Activated naive CD4-positive, alpha-beta T cell treated with anti-CD3 and anti-CD28 coated beads, Interleukin-2, amount 50 U/mL, for 72 hours (primary cell): ENCODE measurements at regions not wholly inside any gene's neighbourhood (a gene's known extent, or its start where the extent isn't known, plus 50 kb on each side); places are given as distances from the start of the nearest gene placed in this dataset.
"Not testable (repeated sequence)": the region's sequence is repeated elsewhere in the genome, so short reads cannot be mapped to it uniquely, and the experiment has no call there.

ENCODE experiments used
- ATAC-seq, 2 donors: fragments of 150-1000 bp; cut with Tn5 transposase; 2 replicates each; pipeline ENCODE4 v1.10.0; 2021; ENCODE audit warnings: mild to moderate bottlenecking in 2 of 2, moderate library complexity in 2 of 2
- DNase-seq, 2 donors: peaks; one replicate each; pipeline ENCODE4 v3.0.0; 2021 to 2022; ENCODE audit warnings: low spot score in 2 of 2
- H3K27ac Mint-ChIP-seq, 2 donors: one replicate each; pipeline ENCODE4 v1.8.0; 2022; ENCODE audit warnings: mild to moderate bottlenecking in 2 of 2, mixed read lengths in 2 of 2
- H3K36me3 Mint-ChIP-seq, 2 donors: one replicate each; pipeline ENCODE4 v1.8.0; 2022; ENCODE audit warnings: mixed read lengths in 2 of 2
- H3K9me3 Mint-ChIP-seq, 2 donors: one replicate each; pipeline ENCODE4 v1.8.0; 2022; ENCODE audit warnings: mixed read lengths in 2 of 2

DNA sequence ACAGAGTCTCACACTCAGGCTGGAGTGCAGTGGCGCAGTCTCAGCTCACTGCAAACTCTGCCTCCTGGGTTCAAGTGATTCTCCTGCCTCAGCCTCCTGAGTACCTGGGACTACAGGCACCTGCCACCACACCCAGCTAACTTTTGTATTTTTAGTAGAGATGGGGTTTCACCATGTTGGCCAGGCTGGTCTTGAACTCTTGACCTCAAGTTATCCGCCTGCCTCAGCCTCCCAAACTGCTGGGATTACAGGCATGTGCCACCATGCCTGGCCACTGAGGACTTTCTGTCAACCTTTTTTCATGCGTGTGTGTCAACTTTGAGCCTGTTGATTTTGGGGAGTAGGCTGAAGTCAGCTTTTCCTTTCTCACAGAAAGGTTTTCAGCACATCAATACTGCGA lies 75.5 kb downstream of the ACKR3 start:
- not testable (repeated sequence) for DNase-seq, H3K27ac Mint-ChIP-seq, ATAC-seq, H3K9me3 Mint-ChIP-seq
- H3K36me3 Mint-ChIP-seq: peaks cover 0 to 12% of the 10 kb centered on the region in 2 donors

DNA sequence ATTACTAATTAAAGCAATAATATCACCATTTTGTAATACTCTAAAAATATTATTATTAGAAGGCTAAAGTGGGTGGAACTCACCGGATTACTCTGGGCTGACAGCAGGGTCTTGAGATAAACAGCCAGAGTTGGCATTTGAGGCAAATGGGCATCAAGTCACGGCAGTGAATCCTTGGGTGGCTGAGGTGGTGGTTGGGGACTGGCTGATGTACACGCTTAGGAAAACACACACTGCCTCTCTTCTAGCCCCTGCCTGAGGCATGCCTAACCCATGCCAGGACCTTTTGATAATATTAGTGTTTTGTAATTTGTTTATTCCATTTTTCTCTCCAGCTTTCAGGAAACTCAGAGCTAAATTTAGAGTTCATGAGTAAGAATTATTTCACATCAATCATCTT lies 76.8 kb downstream of the ACKR3 start:
- peaks cover 0 to 8% of the 10 kb centered on the region in 2 donors for H3K9me3 Mint-ChIP-seq
- H3K27ac Mint-ChIP-seq: no peak overlapping the region
- ATAC-seq (no peak), DNase-seq (no peak)
- peaks cover 0 to 12% of the 10 kb centered on the region in 2 donors for H3K36me3 Mint-ChIP-seq

DNA sequence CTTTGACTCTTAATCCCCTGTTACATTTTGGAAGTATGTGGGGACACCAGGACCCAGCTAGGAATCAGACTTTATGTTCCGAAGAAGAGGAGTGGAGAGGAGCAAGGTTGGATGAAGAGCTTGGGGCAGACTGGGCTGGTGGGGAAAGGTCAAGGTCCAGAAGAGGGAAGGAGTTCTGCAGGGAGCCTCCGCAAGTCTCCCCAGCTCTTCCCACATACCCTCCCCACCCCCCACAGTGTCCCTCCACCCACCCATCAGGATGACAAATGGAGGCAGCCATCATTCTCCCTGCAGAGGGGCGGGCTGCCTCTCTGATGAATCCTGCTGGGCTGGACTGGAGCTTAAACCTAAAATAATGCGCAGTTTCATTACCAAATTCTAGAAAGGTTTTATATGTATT lies 77.2 kb downstream of the ACKR3 start:
- peaks cover 0 to 12% of the 10 kb centered on the region in 2 donors for H3K36me3 Mint-ChIP-seq
- DNase-seq: no peak
- H3K9me3 Mint-ChIP-seq: peaks cover 0 to 8% of the 10 kb centered on the region in 2 donors
- no peak for ATAC-seq
- H3K27ac Mint-ChIP-seq: no peak overlapping the region

DNA sequence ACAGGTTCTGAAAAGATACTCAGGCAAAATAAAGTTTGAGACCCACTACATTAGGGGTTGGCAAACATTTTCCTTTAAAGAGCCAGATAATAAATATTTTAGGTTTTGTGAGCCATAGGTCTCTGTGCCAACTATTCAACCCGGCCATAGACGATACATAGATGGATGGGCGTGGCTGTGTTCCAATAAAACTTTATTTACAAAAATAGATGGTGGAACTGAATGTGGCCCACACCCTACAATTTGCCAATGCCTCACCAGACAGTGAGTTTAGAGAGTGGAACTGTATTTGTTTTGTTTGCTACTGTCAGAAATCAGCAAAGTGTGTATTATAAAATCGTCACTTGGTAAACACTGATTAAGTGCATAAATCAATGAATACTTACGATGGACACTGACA lies 78.0 kb downstream of the ACKR3 start:
- Mint-ChIP-seq H3K36me3 (peaks cover 0 to 12% of the 10 kb centered on the region in 2 donors), H3K27ac (no peak overlapping the region), H3K9me3 (peaks cover 0 to 8% of the 10 kb centered on the region in 2 donors)
- no peak for DNase-seq
- no peak for ATAC-seq

DNA sequence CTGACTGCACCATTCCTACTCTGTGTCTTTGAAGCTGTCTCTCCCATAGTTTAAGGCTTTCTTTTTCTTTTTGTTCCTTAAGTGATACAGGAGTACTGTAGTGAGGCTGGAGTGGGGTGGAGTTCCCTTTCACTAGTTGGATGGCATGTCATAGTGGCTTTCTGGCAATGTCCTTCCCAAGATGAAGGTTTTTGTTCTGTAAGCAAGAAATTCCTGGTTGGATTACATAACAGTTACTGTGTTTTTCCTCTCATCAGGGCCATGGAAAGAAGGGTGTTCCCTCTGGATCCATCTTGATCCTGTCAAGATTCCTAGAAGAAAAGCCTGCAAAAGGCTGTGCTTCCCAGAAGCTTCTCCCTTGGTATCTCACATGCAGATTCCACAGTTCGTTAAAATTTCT lies 84.2 kb downstream of the ACKR3 start:
- H3K9me3 Mint-ChIP-seq: peaks cover 0 to 8% of the 10 kb centered on the region in 2 donors
- peaks cover 0 to 7% of the 10 kb centered on the region in 2 donors for H3K36me3 Mint-ChIP-seq
- DNase-seq (no peak), ATAC-seq (no peak)
- no peak overlapping the region for H3K27ac Mint-ChIP-seq

DNA sequence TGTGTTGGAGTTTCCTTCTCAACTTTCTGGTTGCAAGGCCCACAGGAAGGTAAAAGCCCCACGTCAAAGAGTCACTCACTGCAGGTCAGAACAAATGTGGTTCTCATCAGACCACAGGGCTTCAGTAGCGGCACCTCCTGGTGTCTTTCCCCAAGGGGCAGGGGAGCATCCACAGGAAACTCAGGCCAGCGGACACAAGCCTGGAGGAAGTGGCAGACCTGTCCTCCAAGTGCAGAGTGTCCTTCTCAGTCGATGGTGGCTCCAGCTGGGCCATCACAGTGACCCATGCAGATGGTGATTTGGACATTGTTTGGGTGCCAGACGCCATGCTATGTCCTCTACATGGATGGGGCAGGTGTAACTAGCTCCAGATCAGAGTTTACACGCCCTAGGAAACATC lies 84.9 kb downstream of the ACKR3 start:
- Mint-ChIP-seq H3K36me3 (peaks cover 0 to 6% of the 10 kb centered on the region in 2 donors), H3K9me3 (peaks cover 0 to 7% of the 10 kb centered on the region in 2 donors), H3K27ac (no peak overlapping the region)
- ATAC-seq: no peak
- no peak for DNase-seq

DNA sequence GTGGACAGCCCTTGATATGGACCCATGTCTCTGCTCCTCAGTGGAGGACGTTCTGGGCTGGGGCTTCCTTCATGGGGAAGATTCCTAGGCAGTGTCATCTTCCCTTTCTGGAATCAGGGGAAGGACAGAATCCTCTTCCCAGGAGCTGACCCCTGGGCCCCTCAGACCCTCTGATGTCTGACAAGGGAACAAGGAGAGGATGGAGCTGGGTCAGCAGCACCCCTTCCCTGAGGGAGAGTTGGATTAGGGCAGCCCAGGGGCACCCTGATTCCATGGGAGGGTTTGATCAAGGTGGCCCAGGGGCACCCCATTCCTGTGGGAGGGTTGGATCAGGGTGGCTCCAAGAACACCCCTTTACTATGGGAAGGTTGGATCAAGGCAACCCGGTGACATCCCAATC lies 86.5 kb downstream of the ACKR3 start:
- Mint-ChIP-seq H3K9me3 (no peaks in the 10 kb centered on the region), H3K36me3 (no peaks in the 10 kb centered on the region)

DNA sequence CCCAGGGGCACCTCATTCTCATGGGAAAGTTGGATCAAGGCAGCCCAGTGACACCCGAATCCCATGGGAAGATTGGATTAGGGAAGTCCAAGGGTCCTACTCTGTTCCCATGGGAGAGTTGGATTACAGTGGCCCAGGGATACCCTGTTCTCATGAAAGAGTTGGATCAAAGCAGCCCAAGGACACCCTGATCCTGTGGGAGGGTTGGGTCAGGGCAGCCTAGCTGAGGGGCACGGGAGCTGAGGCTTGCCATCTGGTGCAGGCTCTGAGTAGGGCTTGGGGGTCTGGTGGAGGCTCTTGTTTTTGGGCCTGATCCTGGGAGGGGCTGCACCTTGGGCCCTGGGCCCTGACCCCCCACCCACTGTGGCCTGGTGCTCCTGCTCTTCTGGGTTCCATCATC lies 87.1 kb downstream of the ACKR3 start:
- Mint-ChIP-seq H3K36me3 (no peaks in the 10 kb centered on the region), H3K9me3 (no peaks in the 10 kb centered on the region), H3K27ac (no peak overlapping the region)
- no peak for DNase-seq
- no peak for ATAC-seq

More for the DNA sequence above, 86.5 kb downstream of the ACKR3 start:
- no peak overlapping the region for H3K27ac Mint-ChIP-seq
- no peak for DNase-seq
- ATAC-seq: no peak

DNA sequence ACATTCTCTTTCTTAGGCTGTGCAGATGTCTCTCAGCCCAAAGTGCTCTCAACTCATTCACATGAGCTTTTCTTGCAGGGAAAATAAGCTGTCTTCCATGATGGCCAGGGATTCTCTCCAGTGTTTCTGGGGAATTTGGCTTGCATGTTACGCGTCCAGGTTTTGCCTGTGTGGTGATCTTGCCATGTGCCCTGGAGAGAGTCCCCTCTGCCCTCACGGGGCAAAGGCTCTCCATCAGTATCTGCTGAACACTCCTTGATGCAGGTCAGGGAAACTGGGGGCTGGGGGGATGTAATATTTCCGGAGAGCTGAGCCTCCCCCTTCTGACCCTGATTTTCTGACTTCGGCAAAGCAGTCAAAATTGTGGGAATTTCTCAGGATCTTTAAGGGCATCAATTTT lies 87.6 kb downstream of the ACKR3 start:
- Mint-ChIP-seq H3K9me3 (no peaks in the 10 kb centered on the region), H3K27ac (no peak overlapping the region), H3K36me3 (no peaks in the 10 kb centered on the region)
- no peak for ATAC-seq
- no peak for DNase-seq

DNA sequence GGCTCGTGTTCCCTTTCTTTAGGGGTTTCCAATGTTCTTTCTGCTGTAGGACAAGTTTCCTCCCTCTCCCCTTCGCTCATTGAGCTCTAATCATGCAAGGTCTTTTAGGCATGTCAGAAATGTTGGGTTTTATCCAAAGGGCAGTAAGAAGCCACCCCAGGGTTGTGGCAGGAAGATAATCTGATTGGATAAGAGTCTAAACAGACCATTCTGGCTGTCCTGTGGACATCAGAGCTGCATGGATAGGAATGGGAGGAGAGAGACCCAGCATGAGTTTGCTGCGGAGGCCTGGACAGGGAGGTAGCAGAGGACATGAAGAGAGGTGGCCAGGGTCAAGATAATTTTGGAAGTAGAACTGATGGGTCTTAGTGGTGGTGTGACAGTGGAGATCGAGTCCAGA lies 88.2 kb downstream of the ACKR3 start:
- ATAC-seq (no peak), DNase-seq (no peak)
- H3K9me3 Mint-ChIP-seq: no peaks in the 10 kb centered on the region
- no peak overlapping the region for H3K27ac Mint-ChIP-seq
- no peaks in the 10 kb centered on the region for H3K36me3 Mint-ChIP-seq

DNA sequence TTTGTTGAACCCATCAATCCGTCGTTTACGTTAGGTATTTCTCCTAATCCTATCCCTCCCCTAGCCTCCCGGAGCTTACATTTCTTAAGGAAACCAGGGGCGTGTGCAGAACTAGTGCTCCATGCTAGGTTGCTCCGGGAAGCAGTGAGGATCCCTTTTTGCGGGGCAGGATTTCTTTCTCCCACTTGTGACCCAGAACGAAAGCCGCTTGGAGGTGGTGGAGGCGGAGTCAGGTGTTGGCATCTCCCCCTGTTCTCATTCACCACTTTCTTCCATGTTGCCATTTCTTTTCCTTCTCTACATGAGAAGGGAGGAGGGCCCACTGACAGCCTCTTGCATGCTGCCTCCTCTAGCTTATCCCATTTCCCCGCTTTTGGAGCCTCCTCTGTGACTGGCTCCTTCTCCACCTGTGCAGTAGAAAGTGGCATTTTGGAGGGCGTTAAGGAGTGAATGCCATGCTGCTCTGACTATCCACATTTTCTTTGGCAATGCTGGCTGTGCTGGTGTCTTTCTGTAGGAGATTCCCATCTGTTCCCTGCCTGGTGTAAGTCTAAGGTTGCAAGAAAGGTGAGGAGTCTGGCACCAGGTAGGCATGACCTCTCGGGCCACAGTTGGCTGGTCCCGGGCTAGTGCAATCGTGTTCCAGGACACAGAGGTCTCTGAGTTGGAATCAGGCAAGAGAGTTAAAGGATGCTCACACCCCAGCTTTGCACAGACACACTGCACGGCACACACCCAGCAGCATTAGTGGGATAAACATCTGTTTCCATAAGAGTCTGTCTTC lies 89.5 kb downstream of the ACKR3 start:
- H3K27ac Mint-ChIP-seq: no peak overlapping the region
- H3K36me3 Mint-ChIP-seq: no peaks in the 10 kb centered on the region
- no peak for DNase-seq
- H3K9me3 Mint-ChIP-seq: no peaks in the 10 kb centered on the region
- ATAC-seq: no peak

DNA sequence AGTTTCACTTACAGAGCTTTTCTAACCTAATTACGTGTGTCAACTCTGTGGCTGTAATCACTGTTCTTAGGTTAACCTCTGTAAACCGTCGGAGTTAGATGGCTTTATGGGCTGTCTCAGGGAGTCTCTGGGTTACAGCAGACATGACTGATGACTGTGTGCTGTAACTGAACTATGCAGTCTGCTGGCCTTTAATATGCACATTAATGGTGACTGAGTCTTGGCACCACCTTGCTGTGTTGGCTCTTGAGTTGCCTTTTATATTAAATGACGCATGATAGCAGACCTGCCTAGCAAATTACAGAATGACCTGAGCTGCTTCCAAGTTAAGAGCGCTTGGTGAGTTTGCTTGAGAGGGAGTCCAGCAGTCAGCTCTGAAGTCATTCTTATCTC lies 90.1 kb downstream of the ACKR3 start:
- H3K27ac Mint-ChIP-seq: no peak overlapping the region
- H3K9me3 Mint-ChIP-seq: no peaks in the 10 kb centered on the region
- DNase-seq (no peak), ATAC-seq (no peak)
- no peaks in the 10 kb centered on the region for H3K36me3 Mint-ChIP-seq

DNA sequence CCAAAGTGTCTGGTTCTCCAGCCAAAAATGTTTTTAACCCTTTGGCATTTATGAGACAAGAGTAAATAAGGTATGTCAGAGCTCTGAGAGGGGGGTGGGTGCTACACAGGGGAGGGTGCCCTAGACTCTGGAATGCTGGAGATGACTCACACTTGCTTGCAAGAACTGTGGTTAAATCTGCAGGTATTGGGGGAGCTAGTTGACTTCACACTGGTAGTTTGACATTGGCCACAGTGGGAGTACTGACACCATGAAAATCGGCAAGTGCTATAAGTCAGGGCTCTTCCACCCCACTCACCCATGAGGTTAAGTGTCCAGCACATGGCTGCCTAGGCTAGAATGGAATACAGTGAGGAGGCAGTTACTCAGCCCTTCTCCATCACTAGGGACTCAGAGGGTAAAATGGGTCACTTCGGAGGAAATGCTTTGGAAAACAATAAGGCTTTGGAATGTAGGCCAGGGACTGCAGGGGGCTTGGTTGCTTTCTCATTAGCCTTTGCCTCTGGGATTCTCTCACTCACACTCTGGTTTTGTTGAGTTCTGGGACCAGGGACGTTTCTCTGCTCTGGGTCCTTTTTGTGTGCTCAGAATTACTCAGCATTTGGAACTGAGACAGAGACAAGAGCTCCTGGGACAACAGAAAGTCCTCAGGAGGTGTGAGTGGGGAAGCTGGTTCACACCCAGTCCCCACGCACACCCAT lies 91.6 kb downstream of the ACKR3 start:
- no peak overlapping the region for H3K27ac Mint-ChIP-seq
- H3K36me3 Mint-ChIP-seq: no peaks in the 10 kb centered on the region
- DNase-seq (no peak), ATAC-seq (no peak)
- H3K9me3 Mint-ChIP-seq: peaks cover 3 to 4% of the 10 kb centered on the region in 2 donors

DNA sequence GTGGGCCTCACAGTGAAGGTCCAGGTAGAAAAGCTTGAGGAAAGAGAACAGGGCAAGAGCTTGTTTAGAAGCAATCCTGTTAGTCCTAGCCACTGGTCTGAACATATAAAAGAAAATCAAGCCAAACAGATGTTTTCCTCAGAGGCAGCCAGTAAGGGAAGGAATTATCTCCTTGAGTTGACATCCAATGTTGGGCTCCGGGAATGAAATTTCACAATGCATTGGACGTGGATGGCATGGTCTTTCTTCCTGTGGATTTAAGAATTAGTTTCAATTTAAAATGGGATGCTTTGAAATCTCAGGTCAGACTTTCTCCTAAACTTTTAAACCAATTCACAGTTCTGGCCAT lies 92.1 kb downstream of the ACKR3 start:
- Mint-ChIP-seq H3K27ac (no peak overlapping the region), H3K9me3 (peaks cover 6 to 7% of the 10 kb centered on the region in 2 donors), H3K36me3 (no peaks in the 10 kb centered on the region)
- ATAC-seq (no peak), DNase-seq (no peak)

DNA sequence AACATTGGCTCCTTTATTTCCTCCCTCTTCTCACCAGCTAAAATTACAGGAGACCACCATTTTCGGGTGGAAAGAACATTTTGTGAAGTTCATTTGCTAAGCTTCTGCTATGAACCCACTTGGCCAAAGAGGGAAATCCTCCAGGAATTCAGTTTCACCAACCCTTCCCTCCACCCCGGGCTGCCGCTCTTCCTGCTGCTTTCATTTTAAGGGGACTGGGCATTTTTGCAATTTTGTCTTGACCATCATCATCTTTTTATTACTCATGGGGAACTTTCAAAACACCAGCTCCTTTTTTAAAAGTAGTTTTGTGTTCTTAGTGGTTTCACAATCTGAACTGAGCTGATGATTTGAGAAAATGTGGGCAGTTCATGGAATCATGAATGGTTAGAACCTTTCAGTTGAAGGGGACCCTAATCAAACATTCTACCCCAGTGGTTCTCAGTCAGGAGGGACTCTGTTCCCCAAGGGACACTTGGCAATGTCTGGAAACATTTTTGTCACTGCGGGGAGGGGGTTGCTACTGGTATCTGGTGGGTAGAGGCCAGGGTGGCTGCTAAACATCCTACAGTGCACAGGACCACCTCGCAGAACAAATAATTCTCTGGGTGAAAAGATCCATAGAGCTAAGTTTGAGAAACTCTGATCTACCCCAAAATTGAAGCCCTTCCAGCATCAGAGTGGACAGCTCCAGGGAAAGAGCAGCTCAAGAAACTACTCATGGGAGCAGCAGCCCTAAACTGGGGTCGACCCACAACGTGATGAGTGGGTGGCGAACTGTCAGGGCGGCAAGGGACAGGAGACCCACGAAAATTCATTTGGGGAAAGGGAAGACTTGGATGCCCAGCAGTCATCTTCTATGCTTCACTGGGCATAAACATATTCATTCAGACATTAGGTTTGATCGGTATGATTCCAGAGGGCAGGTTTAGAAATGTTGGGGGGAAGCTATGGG lies 92.9 kb downstream of the ACKR3 start:
- Mint-ChIP-seq H3K36me3 (no peaks in the 10 kb centered on the region), H3K9me3 (peaks cover 6 to 7% of the 10 kb centered on the region in 2 donors), H3K27ac (no peak overlapping the region)
- ATAC-seq: no peak
- DNase-seq: no peak

DNA sequence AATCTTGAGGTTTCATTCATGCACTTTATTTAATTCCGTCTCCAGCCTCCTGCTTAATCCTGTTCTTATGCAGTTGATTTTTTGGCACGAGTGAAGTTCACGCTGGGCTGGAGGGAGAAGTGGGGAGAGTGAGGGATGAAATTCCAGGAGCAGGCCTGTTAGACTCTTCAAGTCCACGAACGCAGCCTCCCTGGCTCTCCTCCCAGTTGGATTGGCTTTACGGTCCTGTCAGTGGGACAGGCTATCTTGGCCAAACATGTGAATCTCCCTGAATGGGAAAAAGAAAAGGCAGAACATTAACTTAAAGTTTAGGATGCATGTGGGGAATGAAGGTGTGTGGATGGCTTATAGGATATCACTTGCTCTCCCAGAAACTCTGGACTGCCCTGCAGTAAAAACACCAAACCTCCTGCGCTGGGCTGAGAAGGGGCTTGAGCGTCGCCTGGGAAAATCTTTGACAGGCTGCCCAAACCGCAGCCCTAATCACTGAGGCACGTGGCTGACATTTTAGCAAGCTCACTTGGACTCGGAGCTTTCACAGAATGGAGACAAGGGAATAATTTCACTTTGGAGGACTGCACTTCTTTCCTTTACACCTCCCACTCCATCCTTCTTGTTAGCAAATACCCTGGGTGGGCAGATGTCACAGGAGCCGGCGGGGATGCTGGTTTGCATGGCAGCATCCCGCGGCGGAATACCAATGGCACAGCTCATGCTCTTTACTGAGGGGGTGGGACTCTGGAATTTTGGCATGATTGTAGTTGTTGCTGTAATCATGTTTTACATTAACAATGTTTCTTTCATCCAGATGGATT lies 93.9 kb downstream of the ACKR3 start:
- Mint-ChIP-seq H3K36me3 (no peaks in the 10 kb centered on the region), H3K27ac (no peak overlapping the region), H3K9me3 (peaks cover 6 to 7% of the 10 kb centered on the region in 2 donors)
- DNase-seq: no peak
- ATAC-seq: no peak
